ENCODE measurements at regions not wholly inside any gene's neighbourhood (a gene's known extent, or its start where the extent isn't known, plus 50 kb on each side); places are given as distances from the start of the nearest gene placed in this dataset.
"Not testable (repeated sequence)": the region's sequence is repeated elsewhere in the genome, so short reads cannot be mapped to it uniquely, and the experiment has no call there.

- DNase-seq, result no peak
Measured at GRCh38 chr2:35294636-35295263, 1060.8 kb upstream of the CRIM1 start.

GRCh38 chr2:35293261-35293660 is 1062.3 kb upstream of the CRIM1 start:
- DNase-seq, result no peak

GRCh38 chr2:35292199-35292598 is 1063.4 kb upstream of the CRIM1 start:
- no peak for DNase-seq

- DNase-seq, result no peak
Measured at GRCh38 chr2:35281702-35282101, 1073.9 kb upstream of the CRIM1 start.

- no peak for DNase-seq
Measured at GRCh38 chr2:35255826-35256225, 1099.8 kb upstream of the CRIM1 start.

- DNase-seq, result no peak
Measured at GRCh38 chr2:35251156-35251555, 1104.4 kb upstream of the CRIM1 start.

GRCh38 chr2:35246702-35247101 is 1108.9 kb upstream of the CRIM1 start:
- DNase-seq, result no peak

- no peak for DNase-seq
Measured at GRCh38 chr2:35228584-35228983, 1127.0 kb upstream of the CRIM1 start.

GRCh38 chr2:35220461-35220860 is 1135.1 kb upstream of the CRIM1 start:
- peak; percentile 3 for DNase-seq

- DNase-seq, result no peak
Measured at GRCh38 chr2:35204881-35205280, 1150.7 kb upstream of the CRIM1 start.

- DNase-seq, result no peak
Measured at GRCh38 chr2:35204323-35204722, 1151.3 kb upstream of the CRIM1 start.

- no peak for DNase-seq
Measured at GRCh38 chr2:35199298-35199697, 1156.3 kb upstream of the CRIM1 start.

GRCh38 chr2:35185861-35186412 is 1169.6 kb upstream of the CRIM1 start:
- DNase-seq, result no peak

- DNase-seq, result no peak
Measured at GRCh38 chr2:35184471-35184870, 1171.1 kb upstream of the CRIM1 start.

GRCh38 chr2:35176726-35177125 is 1178.9 kb upstream of the CRIM1 start:
- DNase-seq, result not testable (repeated sequence)

GRCh38 chr2:35174845-35175244 is 1180.7 kb upstream of the CRIM1 start:
- DNase-seq, result no peak

- DNase-seq, result no peak
Measured at GRCh38 chr2:35172687-35173086, 1182.9 kb upstream of the CRIM1 start.

GRCh38 chr2:35168351-35168750 is 1187.2 kb upstream of the CRIM1 start:
- DNase-seq, result no peak

- DNase-seq, result no peak
Measured at GRCh38 chr2:35163948-35164347, 1191.6 kb upstream of the CRIM1 start.

- no peak for DNase-seq
Measured at GRCh38 chr2:35160871-35161270, 1194.7 kb upstream of the CRIM1 start.

- no peak for DNase-seq
Measured at GRCh38 chr2:35125871-35126270, 1229.7 kb upstream of the CRIM1 start.

- DNase-seq, result no peak
Measured at GRCh38 chr2:35125278-35125677, 1230.3 kb upstream of the CRIM1 start.

GRCh38 chr2:35116151-35116550 is 1239.4 kb upstream of the CRIM1 start:
- no peak for DNase-seq

GRCh38 chr2:35114765-35115164 is 1240.8 kb upstream of the CRIM1 start:
- DNase-seq, result no peak

GRCh38 chr2:35112367-35112766 is 1243.2 kb upstream of the CRIM1 start:
- DNase-seq, result not testable (repeated sequence)

Measured in NCI-H226 (cell line).